PC-3 (cell line): ENCODE measurements at regions not wholly inside any gene's neighbourhood (a gene's known extent, or its start where the extent isn't known, plus 50 kb on each side); places are given as distances from the start of the nearest gene placed in this dataset.

Experiments
- CTCF ChIP-seq: fragments of 300-600 bp; sonication (generic); conservative IDR thresholded peaks from 2 replicates; pipeline ENCODE4 v1.5.1; 2017; ENCODE audit warnings: antibody characterized with exemption, low read depth, mild to moderate bottlenecking, low read length
- EZH2 ChIP-seq: fragments of 300-600 bp; sonication (generic); IDR thresholded peaks from one replicate; pipeline ENCODE4 v1.6.1; 2017; ENCODE audit warnings: antibody characterized with exemption, mild to moderate bottlenecking, low read length; ENCODE audit not compliant: unreplicated experiment
- EZH2phosphoT487 ChIP-seq: fragments of 300-600 bp; sonication (generic); IDR thresholded peaks from 2 replicates; pipeline ENCODE4 v1.6.1; 2018; ENCODE audit warnings: mild to moderate bottlenecking, antibody characterized with exemption, low read length, borderline replicate concordance

- no peak for TF ChIP-seq CTCF
- TF ChIP-seq EZH2: no peak
- TF ChIP-seq EZH2phosphoT487: no peak
Observed at GRCh38 chr9:13444245-13445102, 165.0 kb upstream of the MPDZ start.
